ENCODE measurements at regions not wholly inside any gene's neighbourhood (a gene's known extent, or its start where the extent isn't known, plus 50 kb on each side); places are given as distances from the start of the nearest gene placed in this dataset.

DNA sequence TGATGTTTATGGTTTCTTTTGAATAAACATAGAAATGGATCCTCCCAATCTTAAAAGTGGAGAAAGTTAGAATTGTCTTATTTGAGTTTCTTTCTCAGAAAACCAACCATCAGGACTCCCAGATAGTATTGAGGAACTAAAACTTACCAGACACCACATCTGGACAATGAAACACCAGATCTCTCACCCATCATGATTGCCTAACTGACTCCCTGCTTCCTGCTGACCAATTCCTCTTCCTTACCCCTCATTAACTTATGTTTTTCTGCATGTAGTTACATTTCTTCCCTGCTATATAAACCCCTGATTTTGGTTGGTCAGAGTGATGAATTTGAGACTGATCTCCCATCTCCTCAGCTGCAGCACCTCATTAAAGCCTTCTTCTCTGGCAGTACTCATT, 242.0 kb upstream of the SETMAR start:
- no peak overlapping the region for H3K4me2 ChIP-seq
- no peak overlapping the region for H3K9ac ChIP-seq
- H3K4me3 ChIP-seq (IDR thresholded peaks at IDR 0.05; ENCODE audit: insufficient read depth, low read depth, low read length): no peak overlapping the region
- H3K27me3 ChIP-seq (ENCODE audit: insufficient read depth, low read depth): no peaks in the 10 kb centered on the region
- H3K4me1 ChIP-seq (ENCODE audit: low read depth, poor library complexity, severe bottlenecking): no peaks in the 10 kb centered on the region
- H3K27ac ChIP-seq: no peak overlapping the region
- no peaks in the 10 kb centered on the region for H4K20me1 ChIP-seq (ENCODE audit: insufficient read depth)
- no peaks in the 10 kb centered on the region for H3K79me2 ChIP-seq (ENCODE audit: insufficient read depth, low read depth)
- H2AFZ ChIP-seq (ENCODE audit: low read depth): no peak overlapping the region
- TF ChIP-seq, protein P1, sequence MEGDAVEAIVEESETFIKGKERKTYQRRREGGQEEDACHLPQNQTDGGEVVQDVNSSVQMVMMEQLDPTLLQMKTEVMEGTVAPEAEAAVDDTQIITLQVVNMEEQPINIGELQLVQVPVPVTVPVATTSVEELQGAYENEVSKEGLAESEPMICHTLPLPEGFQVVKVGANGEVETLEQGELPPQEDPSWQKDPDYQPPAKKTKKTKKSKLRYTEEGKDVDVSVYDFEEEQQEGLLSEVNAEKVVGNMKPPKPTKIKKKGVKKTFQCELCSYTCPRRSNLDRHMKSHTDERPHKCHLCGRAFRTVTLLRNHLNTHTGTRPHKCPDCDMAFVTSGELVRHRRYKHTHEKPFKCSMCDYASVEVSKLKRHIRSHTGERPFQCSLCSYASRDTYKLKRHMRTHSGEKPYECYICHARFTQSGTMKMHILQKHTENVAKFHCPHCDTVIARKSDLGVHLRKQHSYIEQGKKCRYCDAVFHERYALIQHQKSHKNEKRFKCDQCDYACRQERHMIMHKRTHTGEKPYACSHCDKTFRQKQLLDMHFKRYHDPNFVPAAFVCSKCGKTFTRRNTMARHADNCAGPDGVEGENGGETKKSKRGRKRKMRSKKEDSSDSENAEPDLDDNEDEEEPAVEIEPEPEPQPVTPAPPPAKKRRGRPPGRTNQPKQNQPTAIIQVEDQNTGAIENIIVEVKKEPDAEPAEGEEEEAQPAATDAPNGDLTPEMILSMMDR (conservative IDR thresholded peaks at IDR 0.05; ENCODE audit: low read depth, low read length): no peak
- no peaks in the 10 kb centered on the region for H3K36me3 ChIP-seq (ENCODE audit: insufficient read depth)

DNA sequence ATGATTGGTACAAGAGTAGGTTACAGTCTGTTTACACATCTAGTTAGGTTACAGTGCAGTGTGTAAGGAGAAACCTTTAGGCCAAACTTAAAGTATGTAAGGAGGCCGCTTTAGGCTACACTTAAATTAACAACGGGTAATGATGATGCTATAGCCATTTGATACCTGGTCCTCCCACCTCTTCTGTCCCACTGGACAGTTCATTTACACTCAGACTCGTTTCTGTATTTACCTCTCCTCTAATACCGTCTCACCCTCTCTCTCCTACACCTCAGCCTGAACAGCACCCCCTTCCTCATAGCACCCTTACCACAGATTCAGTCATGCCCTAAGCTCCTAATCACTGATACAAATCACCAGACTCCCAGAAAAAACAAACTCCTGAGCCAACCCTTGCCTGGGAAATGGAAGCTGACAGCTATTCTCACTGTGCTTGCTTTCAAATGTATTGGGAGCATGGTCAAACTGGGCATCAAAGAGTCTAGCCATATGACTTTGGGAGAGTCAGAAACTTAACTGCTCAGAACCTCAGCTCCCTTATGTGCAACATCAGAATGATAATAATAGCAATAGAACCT, 241.3 kb upstream of the SETMAR start:
- H3K4me1 ChIP-seq (ENCODE audit: low read depth, poor library complexity, severe bottlenecking): no peaks in the 10 kb centered on the region
- TF ChIP-seq, protein P1 (conservative IDR thresholded peaks at IDR 0.05; ENCODE audit: low read depth, low read length): no peak
- H3K27ac ChIP-seq: no peak overlapping the region
- H3K27me3 ChIP-seq (ENCODE audit: insufficient read depth, low read depth): no peaks in the 10 kb centered on the region
- H3K36me3 ChIP-seq (ENCODE audit: insufficient read depth): no peaks in the 10 kb centered on the region
- no peaks in the 10 kb centered on the region for H4K20me1 ChIP-seq (ENCODE audit: insufficient read depth)
- H3K9ac ChIP-seq: no peak overlapping the region
- no peak overlapping the region for H3K4me2 ChIP-seq
- H3K79me2 ChIP-seq (ENCODE audit: insufficient read depth, low read depth): no peaks in the 10 kb centered on the region
- H3K4me3 ChIP-seq (IDR thresholded peaks at IDR 0.05; ENCODE audit: insufficient read depth, low read depth, low read length): no peak overlapping the region
- H2AFZ ChIP-seq (ENCODE audit: low read depth): no peak overlapping the region

DNA sequence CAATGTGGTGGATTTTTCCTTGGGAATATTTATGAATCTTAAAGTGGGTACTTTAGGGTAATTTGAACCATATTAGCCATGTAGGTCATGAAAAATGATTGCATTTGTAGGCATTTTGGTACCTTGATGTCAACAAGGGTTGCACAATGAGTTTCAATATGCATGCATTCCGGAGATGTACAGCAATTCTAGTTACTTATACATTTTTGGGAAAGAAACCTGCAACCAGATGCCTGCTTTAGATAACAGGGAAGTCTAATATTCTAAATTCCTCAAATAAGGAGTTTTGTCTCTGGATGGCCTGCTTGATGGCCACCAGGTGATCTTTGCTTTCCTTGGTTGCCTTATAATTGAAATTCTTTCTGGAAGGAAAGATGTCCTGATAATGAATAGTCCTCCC, 240.5 kb upstream of the SETMAR start:
- TF ChIP-seq, protein P1 (conservative IDR thresholded peaks at IDR 0.05; ENCODE audit: low read depth, low read length): no peak
- no peak overlapping the region for H3K4me2 ChIP-seq

DNA sequence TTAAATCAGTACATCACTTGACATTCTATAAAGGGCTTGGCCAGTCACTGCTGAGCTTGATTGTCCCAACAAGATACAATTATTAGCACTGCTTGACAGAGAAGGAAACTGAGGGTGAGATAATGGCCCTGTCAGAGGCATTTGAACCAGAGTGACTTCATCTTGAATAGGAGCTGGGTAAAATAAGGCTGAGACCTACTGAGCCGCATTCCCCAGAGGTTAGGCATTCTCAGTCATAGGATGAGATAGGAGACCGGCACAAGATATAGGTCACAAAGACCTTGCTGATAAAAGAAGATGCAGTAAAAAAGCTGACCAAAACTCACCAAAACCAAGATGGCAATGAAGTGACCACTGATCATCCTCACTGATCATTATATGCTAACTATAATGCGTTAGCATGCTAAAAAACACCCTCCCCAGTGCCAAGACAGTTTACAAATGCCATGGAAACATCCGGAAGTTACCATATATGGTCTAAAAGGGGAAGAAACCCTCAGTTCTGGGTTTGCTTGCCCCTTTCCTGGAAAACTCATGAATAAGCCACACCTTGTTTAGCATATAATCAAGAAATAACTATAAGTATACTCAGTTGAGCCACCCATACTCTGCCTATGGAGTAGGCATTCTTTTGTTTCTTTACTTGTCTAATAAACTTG, 239.1 kb upstream of the SETMAR start:
- no peak overlapping the region for H3K9ac ChIP-seq
- H3K36me3 ChIP-seq (ENCODE audit: insufficient read depth): no peaks in the 10 kb centered on the region
- no peaks in the 10 kb centered on the region for H4K20me1 ChIP-seq (ENCODE audit: insufficient read depth)
- H3K27ac ChIP-seq: no peak overlapping the region
- H2AFZ ChIP-seq (ENCODE audit: low read depth): no peak overlapping the region
- H3K4me1 ChIP-seq (ENCODE audit: low read depth, poor library complexity, severe bottlenecking): no peaks in the 10 kb centered on the region
- TF ChIP-seq, protein P1 (conservative IDR thresholded peaks at IDR 0.05; ENCODE audit: low read depth, low read length): no peak
- H3K4me3 ChIP-seq (IDR thresholded peaks at IDR 0.05; ENCODE audit: insufficient read depth, low read depth, low read length): no peak overlapping the region
- H3K4me2 ChIP-seq: no peak overlapping the region
- no peaks in the 10 kb centered on the region for H3K79me2 ChIP-seq (ENCODE audit: insufficient read depth, low read depth)
- H3K27me3 ChIP-seq (ENCODE audit: insufficient read depth, low read depth): no peaks in the 10 kb centered on the region

More for the DNA sequence above, 240.5 kb upstream of the SETMAR start:
- no peak overlapping the region for H3K4me3 ChIP-seq (IDR thresholded peaks at IDR 0.05; ENCODE audit: insufficient read depth, low read depth, low read length)
- H3K36me3 ChIP-seq (ENCODE audit: insufficient read depth): no peaks in the 10 kb centered on the region
- no peaks in the 10 kb centered on the region for H3K27me3 ChIP-seq (ENCODE audit: insufficient read depth, low read depth)
- no peak overlapping the region for H2AFZ ChIP-seq (ENCODE audit: low read depth)
- H3K4me1 ChIP-seq (ENCODE audit: low read depth, poor library complexity, severe bottlenecking): no peaks in the 10 kb centered on the region
- no peak overlapping the region for H3K27ac ChIP-seq
- H3K9ac ChIP-seq: no peak overlapping the region
- no peaks in the 10 kb centered on the region for H3K79me2 ChIP-seq (ENCODE audit: insufficient read depth, low read depth)
- H4K20me1 ChIP-seq (ENCODE audit: insufficient read depth): no peaks in the 10 kb centered on the region
